Left renal cortex interstitium (tissue), 4 donors: ENCODE measurements at regions not wholly inside any gene's neighbourhood (a gene's known extent, or its start where the extent isn't known, plus 50 kb on each side); places are given as distances from the start of the nearest gene placed in this dataset.
"Not testable (repeated sequence)": the region's sequence is repeated elsewhere in the genome, so short reads cannot be mapped to it uniquely, and the experiment has no call there.

Experiments
- DNase-seq, 4 donors: peaks; one replicate each; pipeline ENCODE4 v3.0.0-alpha.2; 2013; ENCODE audit warnings: low read depth in 4 of 4, low spot score in 2 of 4, missing footprints in 1 of 4

- DNase-seq: no peak
These were observed 234.3 kb downstream of the ABCC12 start for GRCh38 chr16:47921535-47921934.

- no peak for DNase-seq
These were observed 235.1 kb downstream of the ABCC12 start for GRCh38 chr16:47920709-47921108.

GRCh38 chr16:47917118-47917517, 238.7 kb downstream of the ABCC12 start:
- no peak for DNase-seq

GRCh38 chr16:47916266-47916665, 239.5 kb downstream of the ABCC12 start:
- DNase-seq: no peak

GRCh38 chr16:47907109-47907508, 248.7 kb downstream of the ABCC12 start:
- DNase-seq: no peak

- DNase-seq: no peak
These were observed 250.0 kb downstream of the ABCC12 start for GRCh38 chr16:47905771-47906170.

- no peak for DNase-seq
These were observed 251.1 kb downstream of the ABCC12 start for GRCh38 chr16:47904691-47905090.

- no peak for DNase-seq
These were observed 252.3 kb downstream of the ABCC12 start for GRCh38 chr16:47903470-47903869.

- not testable (repeated sequence) for DNase-seq
These were observed 258.7 kb downstream of the ABCC12 start for GRCh38 chr16:47897105-47897504.

GRCh38 chr16:47895146-47895545, 260.6 kb downstream of the ABCC12 start:
- no peak for DNase-seq

GRCh38 chr16:47892999-47893398, 262.8 kb downstream of the ABCC12 start:
- DNase-seq: no peak

- DNase-seq: no peak
These were observed 267.1 kb downstream of the ABCC12 start for GRCh38 chr16:47888734-47889133.

- no peak for DNase-seq
These were observed 267.7 kb downstream of the ABCC12 start for GRCh38 chr16:47888142-47888541.

- no peak for DNase-seq
These were observed 268.3 kb downstream of the ABCC12 start for GRCh38 chr16:47887496-47887895.

GRCh38 chr16:47886631-47887415, 269.0 kb downstream of the ABCC12 start:
- peak in 1 of 4 donors; percentile 18 for DNase-seq

- no peak for DNase-seq
These were observed 269.7 kb downstream of the ABCC12 start for GRCh38 chr16:47886139-47886538.

GRCh38 chr16:47885489-47885888, 270.3 kb downstream of the ABCC12 start:
- DNase-seq: no peak

GRCh38 chr16:47884116-47884725, 271.6 kb downstream of the ABCC12 start:
- DNase-seq: no peak

GRCh38 chr16:47881574-47881973, 274.2 kb downstream of the ABCC12 start:
- DNase-seq: no peak

GRCh38 chr16:47880653-47881052, 275.1 kb downstream of the ABCC12 start:
- no peak for DNase-seq

GRCh38 chr16:47877166-47877565, 278.6 kb downstream of the ABCC12 start:
- no peak for DNase-seq

GRCh38 chr16:47876511-47876910, 279.3 kb downstream of the ABCC12 start:
- no peak for DNase-seq
